DND-41 (cell line): ENCODE measurements at regions not wholly inside any gene's neighbourhood (a gene's known extent, or its start where the extent isn't known, plus 50 kb on each side); places are given as distances from the start of the nearest gene placed in this dataset.

Experiments used
- CTCF ChIP-seq: IDR thresholded peaks from 2 replicates; pipeline ENCODE4 v1.5.1; 2012; ENCODE audit warnings: borderline replicate concordance, low read length, moderate library complexity, mild to moderate bottlenecking; ENCODE audit not compliant: poor library complexity, severe bottlenecking; ENCODE audit errors: extremely low read depth
- EZH2 ChIP-seq: IDR thresholded peaks from 3 replicates; pipeline ENCODE4 v1.6.1; 2012; ENCODE audit warnings: borderline replicate concordance, low read depth, mild to moderate bottlenecking, moderate library complexity, low read length, inconsistent platforms; ENCODE audit not compliant: severe bottlenecking

DNA sequence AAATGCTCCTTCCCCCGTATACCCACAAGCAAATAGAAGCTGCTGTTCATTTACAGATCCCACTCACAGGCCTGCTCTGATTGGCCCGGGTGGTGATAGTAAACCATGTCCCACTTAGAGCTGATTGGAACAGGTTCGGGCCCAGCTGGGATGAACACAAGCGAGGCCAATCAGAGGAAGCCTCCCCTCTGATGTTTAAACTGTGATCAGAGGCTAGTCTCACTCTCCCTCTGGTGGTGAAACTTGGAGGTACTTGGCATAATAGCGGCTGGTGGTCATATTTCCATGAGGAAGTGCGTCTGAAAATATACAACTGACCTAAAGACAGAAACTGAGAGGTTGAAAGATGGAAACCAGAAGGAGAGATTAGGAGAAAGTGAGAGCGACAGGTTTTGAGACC lies 51.5 kb upstream of the TRPC3 start:
- TF ChIP-seq CTCF (peak; percentile 59), EZH2 (no peak)
